ENCODE measurements at regions not wholly inside any gene's neighbourhood (a gene's known extent, or its start where the extent isn't known, plus 50 kb on each side); places are given as distances from the start of the nearest gene placed in this dataset.
"Not testable (repeated sequence)": the region's sequence is repeated elsewhere in the genome, so short reads cannot be mapped to it uniquely, and the experiment has no call there.

- Mint-ChIP-seq H3K27ac (peak overlapping the region in 6 of 7 donors; percentile 97 to 98 (median 98)), H3K4me1 (peaks cover 16 to 29% (median 20%) of the 10 kb centered on the region in 4 donors), H3K27me3 (no peaks in the 10 kb centered on the region), H3K4me3 (peak overlapping the region; percentile 92 to 98 (median 94)), H3K36me3 (peaks cover 4 to 13% of the 10 kb centered on the region in 2 donors), H3K9me3 (no peaks in the 10 kb centered on the region)
- intact Hi-C loops (cut with micrococcal nuclease): loop anchor here (2.0 to 5.0 kb wide), 2 partner anchors 173 to 459 kb away; no protein-coding TSS in a partner anchor
- Histone ChIP-seq H3K36me3 (ENCODE audit: insufficient read depth, low read length) (no peaks in the 10 kb centered on the region), H3K27me3 (ENCODE audit: insufficient read depth, low read length) (no peaks in the 10 kb centered on the region), H3K4me3 (ENCODE audit: low read length in 2 of 2) (peak overlapping the region; percentile 84 to 97), H3K9me3 (ENCODE audit: control insufficient read depth in 1 of 2, low read length in 2 of 2) (no peaks in the 10 kb centered on the region), H3K4me1 (ENCODE audit: insufficient read depth, low read length) (peaks cover 8% of the 10 kb centered on the region), H3K27ac (ENCODE audit: low read depth, low read length) (peak overlapping the region; percentile 86)
- ChIA-PET POLR2A (ENCODE audit: partially characterized antibody) (interaction anchor here (1.5 to 1.8 kb wide), 2 partner anchors 306 to 808 kb away, joined by 7 to 10 read pairs; partner anchors contain the start of gene SBDS), CTCF (ENCODE audit: partially characterized antibody) (interaction anchor here (0.9 to 1.0 kb wide), 2 partner anchors 261 to 1271 kb away, joined by 4 to 5 read pairs; no protein-coding TSS in a partner anchor)
- DNase-seq: no peak
Observed at GRCh38 chr7:67301667-67302066, 305.0 kb downstream of the TYW1 start.

- Histone ChIP-seq H3K4me1 (ENCODE audit: insufficient read depth, low read length) (peaks cover 8% of the 10 kb centered on the region), H3K36me3 (ENCODE audit: insufficient read depth, low read length) (peaks cover 2% of the 10 kb centered on the region), H3K9me3 (ENCODE audit: control insufficient read depth in 1 of 2, low read length in 2 of 2) (no peaks in the 10 kb centered on the region), H3K27ac (ENCODE audit: low read depth, low read length) (peak overlapping the region; percentile 86), H3K27me3 (ENCODE audit: insufficient read depth, low read length) (no peaks in the 10 kb centered on the region), H3K4me3 (ENCODE audit: low read length in 2 of 2) (peak overlapping the region; percentile 84 to 97)
- Mint-ChIP-seq H3K36me3 (peaks cover 4 to 16% of the 10 kb centered on the region in 2 donors), H3K4me3 (peak overlapping the region; percentile 92 to 98 (median 94)), H3K4me1 (peaks cover 16 to 29% (median 20%) of the 10 kb centered on the region in 4 donors), H3K9me3 (no peaks in the 10 kb centered on the region), H3K27me3 (no peaks in the 10 kb centered on the region), H3K27ac (peak overlapping the region; percentile 97 to 98 (median 98))
- intact Hi-C loops (cut with micrococcal nuclease): loop anchor here (2.0 to 5.0 kb wide), 2 partner anchors 174 to 460 kb away; no protein-coding TSS in a partner anchor
- ChIA-PET POLR2A (ENCODE audit: partially characterized antibody) (interaction anchor here (0.8 to 1.8 kb wide), 7 partner anchors 139 to 1322 kb away, joined by 3 to 10 read pairs (median 3); partner anchors contain the start of genes RABGEF1 and SBDS), CTCF (ENCODE audit: partially characterized antibody) (interaction anchor here (0.9 to 1.0 kb wide), 4 partner anchors 11 to 1272 kb away, joined by 3 to 7 read pairs (median 4); no protein-coding TSS in a partner anchor)
- DNase-seq: peak; percentile 97 to 99 (median 97)
Observed at GRCh38 chr7:67302113-67303039, 305.7 kb downstream of the TYW1 start.

GRCh38 chr7:67304846-67305245 is 308.2 kb downstream of the TYW1 start:
- peak overlapping the region in 4 of 8 donors; percentile 4 to 29 (median 18) for H3K4me3 Mint-ChIP-seq
- peaks cover 13 to 26% (median 19%) of the 10 kb centered on the region in 4 donors for H3K4me1 Mint-ChIP-seq
- H3K27me3 Mint-ChIP-seq; H3K9me3 ChIP-seq (ENCODE audit: control insufficient read depth in 1 of 2, low read length in 2 of 2); H3K4me3 ChIP-seq (ENCODE audit: low read length in 2 of 2); H3K27me3 ChIP-seq (ENCODE audit: insufficient read depth, low read length); DNase-seq; H3K4me1 ChIP-seq (ENCODE audit: insufficient read depth, low read length); CTCF ChIA-PET (ENCODE audit: partially characterized antibody); POLR2A ChIA-PET (ENCODE audit: partially characterized antibody); H3K27ac ChIP-seq (ENCODE audit: low read depth, low read length); H3K9me3 Mint-ChIP-seq: not testable (repeated sequence)
- peaks cover 20 to 33% of the 10 kb centered on the region in 2 donors for H3K36me3 Mint-ChIP-seq
- H3K36me3 ChIP-seq (ENCODE audit: insufficient read depth, low read length): peaks cover 16% of the 10 kb centered on the region
- H3K27ac Mint-ChIP-seq: peak overlapping the region in 2 of 7 donors; percentile 23 to 46
- intact Hi-C loops (cut with micrococcal nuclease): loop anchor here (5.0 kb wide), 1 partner anchor 463 kb away; no protein-coding TSS in a partner anchor

- POLR2A ChIA-PET (ENCODE audit: partially characterized antibody): no interaction called here
- peaks cover 24% of the 10 kb centered on the region for H3K36me3 ChIP-seq (ENCODE audit: insufficient read depth, low read length)
- intact Hi-C loops (cut with micrococcal nuclease): no loop called here
- Mint-ChIP-seq H3K27ac (no peak overlapping the region), H3K9me3 (no peaks in the 10 kb centered on the region), H3K4me1 (peaks cover 6 to 20% (median 15%) of the 10 kb centered on the region in 4 donors), H3K27me3 (no peaks in the 10 kb centered on the region), H3K36me3 (peaks cover 34 to 48% of the 10 kb centered on the region in 2 donors), H3K4me3 (no peak overlapping the region)
- CTCF ChIA-PET (ENCODE audit: partially characterized antibody): no interaction called here
- no peaks in the 10 kb centered on the region for H3K9me3 ChIP-seq (ENCODE audit: control insufficient read depth in 1 of 2, low read length in 2 of 2)
- no peak for DNase-seq
- no peaks in the 10 kb centered on the region for H3K27me3 ChIP-seq (ENCODE audit: insufficient read depth, low read length)
- H3K4me3 ChIP-seq (ENCODE audit: low read length in 2 of 2): no peak overlapping the region
- no peak overlapping the region for H3K27ac ChIP-seq (ENCODE audit: low read depth, low read length)
- peaks cover 8% of the 10 kb centered on the region for H3K4me1 ChIP-seq (ENCODE audit: insufficient read depth, low read length)
Observed at GRCh38 chr7:67306331-67306730, 309.7 kb downstream of the TYW1 start.

- H3K9me3 Mint-ChIP-seq: no peaks in the 10 kb centered on the region
- no peaks in the 10 kb centered on the region for H3K9me3 ChIP-seq (ENCODE audit: control insufficient read depth in 1 of 2, low read length in 2 of 2)
- ChIA-PET POLR2A (ENCODE audit: partially characterized antibody) (no interaction called here), CTCF (ENCODE audit: partially characterized antibody) (no interaction called here)
- no peak overlapping the region for H3K4me3 ChIP-seq (ENCODE audit: low read length in 2 of 2)
- no peak overlapping the region for H3K4me3 Mint-ChIP-seq
- intact Hi-C loops (cut with micrococcal nuclease): no loop called here
- H3K27me3 ChIP-seq (ENCODE audit: insufficient read depth, low read length): no peaks in the 10 kb centered on the region
- no peak for DNase-seq
- H3K36me3 ChIP-seq (ENCODE audit: insufficient read depth, low read length): peaks cover 32% of the 10 kb centered on the region
- H3K4me1 Mint-ChIP-seq: peaks cover 2 to 9% (median 6%) of the 10 kb centered on the region in 4 donors
- H3K27ac Mint-ChIP-seq: peak overlapping the region in 1 of 7 donors; percentile 4
- no peak overlapping the region for H3K27ac ChIP-seq (ENCODE audit: low read depth, low read length)
- H3K27me3 Mint-ChIP-seq: no peaks in the 10 kb centered on the region
- H3K4me1 ChIP-seq (ENCODE audit: insufficient read depth, low read length): no peaks in the 10 kb centered on the region
- peaks cover 52 to 73% of the 10 kb centered on the region in 2 donors for H3K36me3 Mint-ChIP-seq
Observed at GRCh38 chr7:67309764-67310549, 313.3 kb downstream of the TYW1 start.

GRCh38 chr7:67311901-67312300 is 315.3 kb downstream of the TYW1 start:
- DNase-seq: no peak
- Histone ChIP-seq H3K27me3 (ENCODE audit: insufficient read depth, low read length) (no peaks in the 10 kb centered on the region), H3K4me3 (ENCODE audit: low read length in 2 of 2) (no peak overlapping the region), H3K27ac (ENCODE audit: low read depth, low read length) (no peak overlapping the region), H3K4me1 (ENCODE audit: insufficient read depth, low read length) (no peaks in the 10 kb centered on the region), H3K9me3 (ENCODE audit: control insufficient read depth in 1 of 2, low read length in 2 of 2) (no peaks in the 10 kb centered on the region), H3K36me3 (ENCODE audit: insufficient read depth, low read length) (peaks cover 36% of the 10 kb centered on the region)
- H3K36me3 Mint-ChIP-seq: peaks cover 50 to 77% of the 10 kb centered on the region in 2 donors
- no peaks in the 10 kb centered on the region for H3K9me3 Mint-ChIP-seq
- ChIA-PET CTCF (ENCODE audit: partially characterized antibody) (no interaction called here), POLR2A (ENCODE audit: partially characterized antibody) (no interaction called here)
- intact Hi-C loops (cut with micrococcal nuclease): no loop called here
- H3K27ac Mint-ChIP-seq: no peak overlapping the region
- peaks cover 0 to 5% (median 0%) of the 10 kb centered on the region in 4 donors for H3K4me1 Mint-ChIP-seq
- no peaks in the 10 kb centered on the region for H3K27me3 Mint-ChIP-seq
- H3K4me3 Mint-ChIP-seq: peak overlapping the region in 1 of 8 donors; percentile 34
